Activated T-cell treated with anti-CD3 and anti-CD28 coated beads for 24 hours (primary cell): ENCODE measurements at regions not wholly inside any gene's neighbourhood (a gene's known extent, or its start where the extent isn't known, plus 50 kb on each side); places are given as distances from the start of the nearest gene placed in this dataset.
"Not testable (repeated sequence)": the region's sequence is repeated elsewhere in the genome, so short reads cannot be mapped to it uniquely, and the experiment has no call there.

Experiments used
- DNase-seq: peaks from one replicate; pipeline ENCODE4 v3.0.0-alpha.2; 2020; ENCODE audit warnings: low read depth

- DNase-seq, result no peak
These were observed 170.9 kb upstream of the MAGI2 start for GRCh38 chr7:79624336-79624735.

- DNase-seq, result no peak
These were observed 169.3 kb upstream of the MAGI2 start for GRCh38 chr7:79622781-79623180.

DNA sequence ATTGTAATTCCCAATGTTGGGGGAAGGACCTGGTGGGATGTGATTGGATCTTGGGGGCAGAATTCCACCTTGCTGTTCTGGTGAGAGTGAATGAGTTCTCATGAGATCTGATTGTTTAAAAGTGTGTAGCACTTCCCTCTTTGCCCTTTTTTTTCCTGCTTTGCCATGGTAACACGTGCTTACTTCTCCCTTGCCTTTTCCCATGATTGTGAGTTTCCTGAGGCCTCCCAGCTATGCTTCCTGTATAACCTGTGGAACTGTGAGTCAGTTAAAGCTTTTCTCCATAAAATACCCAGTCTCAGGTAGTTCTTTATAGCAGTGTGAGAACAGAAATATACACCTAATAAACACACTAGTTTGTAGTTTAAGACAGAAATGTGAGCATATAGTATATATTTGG is 166.8 kb upstream of the MAGI2 start:
- DNase-seq, result no peak

- DNase-seq, result no peak
These were observed 165.7 kb upstream of the MAGI2 start for GRCh38 chr7:79619216-79619615.

- no peak for DNase-seq
These were observed 162.6 kb upstream of the MAGI2 start for GRCh38 chr7:79615871-79616640.

DNA sequence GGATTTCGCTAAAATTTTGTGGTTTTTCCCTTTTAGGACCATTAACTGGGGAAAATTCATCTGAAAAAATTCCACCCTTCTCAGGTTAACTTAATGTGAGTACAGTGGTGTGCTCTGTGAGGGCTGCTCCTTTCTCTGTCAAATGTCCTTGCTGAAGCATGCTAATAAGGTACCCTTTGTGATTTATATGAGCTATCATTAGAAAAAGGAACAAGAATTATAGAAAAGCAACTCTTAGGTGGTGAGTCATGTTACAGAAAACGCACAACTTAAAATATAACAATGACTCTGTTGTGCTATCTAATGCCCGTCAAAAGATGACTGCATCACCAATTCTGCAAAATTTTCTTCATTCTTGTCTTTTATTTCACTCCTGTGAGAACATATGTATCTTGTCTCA is 162.0 kb upstream of the MAGI2 start:
- no peak for DNase-seq

GRCh38 chr7:79612903-79613302 is 159.4 kb upstream of the MAGI2 start:
- no peak for DNase-seq

- no peak for DNase-seq
These were observed 158.6 kb upstream of the MAGI2 start for GRCh38 chr7:79612022-79612421.

GRCh38 chr7:79610748-79611304 is 157.4 kb upstream of the MAGI2 start:
- DNase-seq, result no peak

DNA sequence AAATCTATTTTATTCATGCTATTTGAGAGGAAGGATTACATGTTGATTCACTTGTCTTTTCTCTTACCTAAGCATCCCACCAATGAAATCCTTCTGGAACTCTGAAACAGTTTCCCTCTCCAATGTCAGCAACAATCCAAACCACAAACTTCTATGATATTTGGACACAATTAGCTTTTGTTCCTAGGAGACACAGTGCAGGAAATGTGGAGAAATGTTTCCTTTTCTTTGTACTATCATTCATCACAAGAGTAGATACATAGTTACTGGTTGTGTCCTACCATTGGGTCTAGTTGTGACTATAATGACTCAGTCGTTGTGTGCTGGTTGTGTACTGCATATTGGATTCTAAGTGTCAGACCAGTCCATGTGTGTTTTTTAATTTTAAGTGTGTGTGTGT is 156.8 kb upstream of the MAGI2 start:
- no peak for DNase-seq

- no peak for DNase-seq
These were observed 154.5 kb upstream of the MAGI2 start for GRCh38 chr7:79608005-79608404.

DNA sequence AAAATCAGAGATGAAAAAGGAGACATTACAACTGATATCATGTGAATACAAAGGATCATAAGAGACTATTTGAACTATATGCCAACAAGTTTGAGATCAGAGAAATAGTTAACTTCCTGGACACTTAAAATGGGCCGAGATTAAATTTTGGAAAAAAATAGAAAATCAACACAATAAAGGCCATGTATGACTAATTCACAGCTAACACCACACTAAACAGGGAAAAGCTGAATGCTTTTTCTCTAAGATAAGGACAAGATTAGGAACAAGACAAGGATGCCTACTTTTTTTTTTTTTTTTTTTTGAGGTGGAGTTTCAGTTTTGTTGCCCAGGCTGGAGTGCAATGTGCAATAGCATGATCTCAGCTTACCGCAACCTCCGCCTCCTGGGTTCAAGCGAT is 151.4 kb upstream of the MAGI2 start:
- no peak for DNase-seq

GRCh38 chr7:79598351-79598750 is 144.9 kb upstream of the MAGI2 start:
- no peak for DNase-seq

GRCh38 chr7:79594671-79595070 is 141.2 kb upstream of the MAGI2 start:
- DNase-seq, result not testable (repeated sequence)

DNA sequence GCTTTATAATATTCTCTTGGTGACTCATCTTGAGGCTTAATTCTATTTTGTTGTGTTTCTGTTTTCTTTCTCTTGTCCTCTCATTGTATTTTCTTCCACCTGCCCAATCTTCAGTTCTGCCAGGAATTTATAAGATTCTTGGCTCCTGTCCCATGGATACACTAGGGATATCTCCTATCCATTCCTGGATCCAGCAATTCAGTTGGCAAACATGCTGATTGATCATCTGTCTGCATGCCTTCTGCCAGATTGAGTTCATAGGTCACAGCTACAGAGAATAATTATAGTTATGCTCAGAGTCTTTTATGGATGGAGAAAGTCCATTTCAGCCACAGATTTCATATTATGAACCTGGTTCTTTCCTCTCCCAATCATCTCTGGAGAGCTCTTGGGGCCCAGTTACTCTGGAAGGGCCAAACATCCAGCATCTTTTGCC is 140.4 kb upstream of the MAGI2 start:
- DNase-seq, result no peak

DNA sequence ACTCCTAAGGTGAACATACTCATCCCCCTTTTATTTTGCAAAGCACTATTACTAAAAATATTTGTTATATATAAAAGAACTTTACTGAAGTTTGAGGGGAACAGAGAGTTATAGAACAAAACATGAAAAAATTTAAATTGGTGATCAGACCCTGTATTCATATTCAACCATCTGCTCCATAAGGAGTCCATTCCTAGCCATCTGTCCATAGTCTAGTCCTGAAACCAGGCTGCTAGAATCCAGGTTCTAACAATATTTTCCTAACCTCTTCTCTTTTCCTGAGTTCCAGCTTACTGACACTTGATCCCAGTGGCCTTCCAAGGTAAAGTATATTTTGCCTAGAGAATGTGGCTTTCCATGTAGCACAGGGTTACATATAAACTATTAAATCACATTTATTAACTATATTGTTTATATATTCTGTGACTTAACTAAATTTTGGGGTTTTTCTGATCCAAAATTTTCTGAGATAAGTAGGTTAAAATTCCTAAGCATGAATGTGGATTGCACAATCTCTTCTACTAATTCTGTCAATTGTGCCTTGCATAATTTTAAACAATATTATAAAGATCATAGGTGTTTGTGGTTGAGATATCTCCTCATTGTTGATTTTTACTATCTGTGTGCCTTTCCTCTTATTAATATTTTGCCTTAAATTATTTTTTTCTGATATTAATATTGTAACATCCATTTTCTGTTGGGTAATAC is 137.6 kb upstream of the MAGI2 start:
- no peak for DNase-seq

GRCh38 chr7:79590391-79590790 is 136.9 kb upstream of the MAGI2 start:
- DNase-seq, result no peak

GRCh38 chr7:79570903-79571302 is 117.4 kb upstream of the MAGI2 start:
- no peak for DNase-seq

DNA sequence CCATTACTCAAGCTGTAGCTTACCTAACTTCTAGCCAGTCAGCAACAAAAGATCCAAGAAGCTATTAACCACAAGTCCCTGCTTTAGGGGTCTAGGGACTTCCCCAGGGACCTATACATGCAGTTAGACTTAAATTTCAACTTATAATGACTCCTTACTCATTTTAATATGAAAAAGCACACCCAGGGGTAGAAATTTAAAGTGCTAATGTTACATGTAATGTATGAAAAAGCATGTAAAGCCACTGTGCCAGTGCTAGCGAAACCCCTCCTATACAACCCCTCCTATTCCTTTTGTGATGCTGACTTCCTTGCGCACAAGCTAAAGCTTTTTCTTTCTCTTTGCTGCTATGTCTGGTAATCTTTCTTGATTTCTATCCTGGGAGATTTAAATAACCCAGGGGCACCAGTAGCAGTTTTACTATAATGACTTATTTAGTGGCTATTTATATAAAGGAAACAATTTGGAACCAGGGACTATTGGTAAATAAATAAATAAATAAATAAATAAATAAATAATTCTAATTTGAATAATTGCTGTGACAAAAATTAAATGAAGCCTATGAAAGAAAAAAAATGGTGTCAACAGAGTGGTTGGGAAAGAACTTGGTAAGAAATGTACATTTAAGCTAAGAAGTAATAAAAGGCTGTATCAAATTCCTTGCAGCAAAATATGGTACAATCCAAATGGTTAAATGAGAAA is 110.5 kb upstream of the MAGI2 start:
- DNase-seq, result no peak

DNA sequence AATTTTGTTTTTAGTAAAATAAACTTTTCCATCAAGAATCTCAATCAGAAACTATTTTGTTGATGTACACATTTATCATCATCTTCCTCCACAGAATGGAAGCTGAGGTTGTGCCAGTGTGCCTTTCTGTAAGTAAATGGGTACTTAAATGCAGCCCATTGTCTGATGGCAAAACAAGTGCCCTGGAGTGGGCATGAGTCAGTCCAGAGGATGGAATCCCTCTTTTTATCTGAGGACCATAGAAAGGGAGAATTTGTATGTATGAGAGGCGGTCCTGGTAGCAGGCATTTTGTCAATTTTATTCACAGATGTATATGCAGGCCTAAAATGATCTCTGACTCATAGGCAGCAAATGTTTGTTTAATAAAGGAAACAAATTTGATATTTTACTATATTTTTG is 102.1 kb upstream of the MAGI2 start:
- DNase-seq, result no peak

DNA sequence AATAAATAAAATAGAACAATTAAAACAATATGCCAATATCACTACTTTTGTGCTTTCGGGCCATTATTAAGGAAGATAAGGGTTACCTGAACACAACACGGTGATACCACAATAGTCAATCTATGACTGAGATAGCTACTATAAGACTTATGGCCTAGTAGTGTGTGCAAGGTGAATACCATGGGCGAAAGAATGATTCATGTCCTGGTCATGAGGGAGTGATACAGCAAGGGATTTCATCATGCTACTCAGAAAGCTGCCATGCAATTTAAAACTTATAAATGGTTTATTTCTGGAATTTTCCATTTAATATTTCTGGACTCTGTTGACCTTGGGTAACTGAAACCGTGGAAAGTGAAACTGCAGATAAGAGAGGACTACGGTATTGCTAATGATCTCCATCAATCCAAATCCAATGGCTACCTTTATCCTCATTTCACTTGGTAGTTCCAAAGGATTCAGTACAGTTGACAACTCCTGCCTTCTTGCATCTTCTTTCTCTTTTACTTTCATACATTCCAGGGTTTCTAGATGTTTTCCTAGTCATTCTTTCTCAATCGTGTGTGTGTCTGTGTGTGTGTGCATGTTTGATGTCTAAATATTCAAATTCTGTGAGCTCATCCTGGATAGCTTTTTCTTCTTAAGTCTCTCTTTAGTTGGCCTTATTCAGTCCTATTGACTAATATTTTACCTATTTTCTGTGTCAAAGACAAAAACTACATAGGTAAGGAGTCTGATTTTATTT is 100.5 kb upstream of the MAGI2 start:
- no peak for DNase-seq

- no peak for DNase-seq
These were observed 99.0 kb upstream of the MAGI2 start for GRCh38 chr7:79552463-79552862.
